ENCODE measurements at regions not wholly inside any gene's neighbourhood (a gene's known extent, or its start where the extent isn't known, plus 50 kb on each side); places are given as distances from the start of the nearest gene placed in this dataset.
"Not testable (repeated sequence)": the region's sequence is repeated elsewhere in the genome, so short reads cannot be mapped to it uniquely, and the experiment has no call there.

DNA sequence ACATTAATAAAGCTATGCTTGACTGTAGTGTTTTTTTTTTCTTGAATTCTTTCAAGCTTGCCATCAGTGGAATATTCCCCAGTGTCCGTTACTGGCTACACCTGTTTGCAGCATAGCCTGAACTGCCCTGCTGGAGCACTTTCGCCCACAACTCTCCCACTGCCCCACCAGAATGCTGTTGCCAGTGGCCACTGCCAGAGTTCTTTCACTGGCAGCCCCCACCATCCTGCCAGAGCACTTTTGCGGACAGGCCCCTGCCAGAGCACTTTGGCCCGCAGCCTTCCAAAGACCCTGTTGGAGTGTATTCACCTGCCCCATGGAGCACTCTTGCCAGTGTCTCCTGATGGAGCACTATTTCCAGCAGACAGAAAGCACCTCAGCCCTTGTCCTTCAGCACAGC lies 452.3 kb upstream of the GRID2 start:
- H3K36me3 Mint-ChIP-seq = no peaks in the 10 kb centered on the region
- no peaks in the 10 kb centered on the region for H3K4me1 Mint-ChIP-seq
- H3K27ac Mint-ChIP-seq = no peak overlapping the region
- DNase-seq (no peak), ATAC-seq (no peak)
- POLR2A ChIA-PET = no interaction called here
- no peaks in the 10 kb centered on the region for H3K27me3 Mint-ChIP-seq
- peaks cover 0 to 17% (median 6%) of the 10 kb centered on the region in 9 donors for H3K9me3 Mint-ChIP-seq
- H3K4me3 Mint-ChIP-seq = peak overlapping the region in 1 of 10 donors; percentile 4

GRCh38 chr4:91887926-91888325 lies 415.8 kb upstream of the GRID2 start:
- no peaks in the 10 kb centered on the region for H3K27me3 Mint-ChIP-seq
- POLR2A ChIA-PET = no interaction called here
- ATAC-seq (no peak), DNase-seq (no peak)
- no peak overlapping the region for H3K27ac Mint-ChIP-seq
- no peaks in the 10 kb centered on the region for H3K4me1 Mint-ChIP-seq
- no peak overlapping the region for H3K4me3 Mint-ChIP-seq
- H3K9me3 Mint-ChIP-seq = peaks cover under 1 to 15% (median 5%) of the 10 kb centered on the region in 9 donors
- H3K36me3 Mint-ChIP-seq = no peaks in the 10 kb centered on the region

- DNase-seq, ATAC-seq, H3K4me3 Mint-ChIP-seq, H3K27me3 Mint-ChIP-seq, POLR2A ChIA-PET, H3K4me1 Mint-ChIP-seq, H3K27ac Mint-ChIP-seq, H3K36me3 Mint-ChIP-seq: not testable (repeated sequence)
- H3K9me3 Mint-ChIP-seq = peaks cover 0 to 24% (median 7%) of the 10 kb centered on the region in 9 donors
Measured at GRCh38 chr4:91891217-91891616, 412.5 kb upstream of the GRID2 start.

GRCh38 chr4:91894006-91894405 lies 409.8 kb upstream of the GRID2 start:
- peaks cover 0 to 26% (median 5%) of the 10 kb centered on the region in 9 donors for H3K9me3 Mint-ChIP-seq
- no peak overlapping the region for H3K4me3 Mint-ChIP-seq
- ATAC-seq (no peak), DNase-seq (no peak)
- no peaks in the 10 kb centered on the region for H3K4me1 Mint-ChIP-seq
- H3K27me3 Mint-ChIP-seq = no peaks in the 10 kb centered on the region
- no peak overlapping the region for H3K27ac Mint-ChIP-seq
- POLR2A ChIA-PET = no interaction called here
- no peaks in the 10 kb centered on the region for H3K36me3 Mint-ChIP-seq

GRCh38 chr4:91904556-91904955 lies 399.2 kb upstream of the GRID2 start:
- Mint-ChIP-seq H3K4me1 (no peaks in the 10 kb centered on the region), H3K27ac (no peak overlapping the region), H3K36me3 (no peaks in the 10 kb centered on the region), H3K9me3 (peaks cover 0 to 19% (median 6%) of the 10 kb centered on the region in 9 donors), H3K27me3 (no peaks in the 10 kb centered on the region), H3K4me3 (no peak overlapping the region)
- POLR2A ChIA-PET = no interaction called here
- DNase-seq (no peak), ATAC-seq (no peak)

DNA sequence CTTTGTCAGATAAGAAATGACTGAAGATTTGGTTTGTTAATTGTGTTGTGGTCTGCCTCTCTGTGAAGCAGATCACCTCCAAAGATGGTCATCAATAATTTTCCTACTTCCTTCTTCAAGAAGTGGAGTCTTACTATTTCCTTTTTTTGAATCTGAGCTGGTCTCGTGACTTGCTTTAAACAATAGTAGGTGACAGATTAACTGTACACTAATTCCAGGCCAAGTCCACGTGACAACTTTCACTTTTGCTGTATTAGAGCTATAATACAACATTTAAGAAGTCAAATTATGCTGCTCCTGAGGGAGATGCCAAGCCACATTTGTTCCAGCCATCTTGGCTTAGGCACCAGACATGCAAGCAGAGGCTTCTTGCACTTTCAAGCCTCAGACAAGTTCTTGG lies 393.8 kb upstream of the GRID2 start:
- no peaks in the 10 kb centered on the region for H3K27me3 Mint-ChIP-seq
- H3K27ac Mint-ChIP-seq = no peak overlapping the region
- DNase-seq (no peak), ATAC-seq (no peak)
- no peak overlapping the region for H3K4me3 Mint-ChIP-seq
- peaks cover 3 to 14% (median 5%) of the 10 kb centered on the region in 9 donors for H3K9me3 Mint-ChIP-seq
- no peaks in the 10 kb centered on the region for H3K36me3 Mint-ChIP-seq
- H3K4me1 Mint-ChIP-seq = no peaks in the 10 kb centered on the region
- POLR2A ChIA-PET = no interaction called here

- DNase-seq = no peak
- Mint-ChIP-seq H3K4me3 (no peak overlapping the region), H3K36me3 (no peaks in the 10 kb centered on the region), H3K27me3 (no peaks in the 10 kb centered on the region), H3K4me1 (no peaks in the 10 kb centered on the region), H3K27ac (no peak overlapping the region), H3K9me3 (peaks cover 3 to 19% (median 9%) of the 10 kb centered on the region in 9 donors)
- no peak for ATAC-seq
- POLR2A ChIA-PET = no interaction called here
Measured at GRCh38 chr4:91914176-91914804, 389.5 kb upstream of the GRID2 start.

DNA sequence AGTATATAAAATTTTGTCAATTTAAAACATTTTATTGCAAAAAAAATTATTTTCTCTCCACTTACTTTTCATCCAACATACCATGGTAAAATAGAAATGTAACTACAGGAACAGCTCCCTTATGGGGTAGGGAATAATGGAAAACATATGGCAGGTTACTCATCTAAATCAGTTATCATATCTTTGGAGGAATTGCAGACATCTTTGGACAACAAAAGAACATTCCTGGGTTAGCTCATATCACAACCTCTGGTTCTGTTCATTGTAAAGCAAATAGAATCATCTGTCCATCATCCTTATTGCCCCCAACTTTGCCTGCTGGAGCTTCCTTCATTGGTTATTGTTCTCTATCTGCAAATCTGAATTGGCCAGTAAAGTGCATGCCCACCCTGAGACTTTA lies 387.5 kb upstream of the GRID2 start:
- H3K4me3 Mint-ChIP-seq = no peak overlapping the region
- H3K4me1 Mint-ChIP-seq = no peaks in the 10 kb centered on the region
- POLR2A ChIA-PET = no interaction called here
- H3K27ac Mint-ChIP-seq = no peak overlapping the region
- ATAC-seq (no peak), DNase-seq (no peak)
- no peaks in the 10 kb centered on the region for H3K36me3 Mint-ChIP-seq
- peaks cover 3 to 21% (median 12%) of the 10 kb centered on the region in 9 donors for H3K9me3 Mint-ChIP-seq
- no peaks in the 10 kb centered on the region for H3K27me3 Mint-ChIP-seq

DNA sequence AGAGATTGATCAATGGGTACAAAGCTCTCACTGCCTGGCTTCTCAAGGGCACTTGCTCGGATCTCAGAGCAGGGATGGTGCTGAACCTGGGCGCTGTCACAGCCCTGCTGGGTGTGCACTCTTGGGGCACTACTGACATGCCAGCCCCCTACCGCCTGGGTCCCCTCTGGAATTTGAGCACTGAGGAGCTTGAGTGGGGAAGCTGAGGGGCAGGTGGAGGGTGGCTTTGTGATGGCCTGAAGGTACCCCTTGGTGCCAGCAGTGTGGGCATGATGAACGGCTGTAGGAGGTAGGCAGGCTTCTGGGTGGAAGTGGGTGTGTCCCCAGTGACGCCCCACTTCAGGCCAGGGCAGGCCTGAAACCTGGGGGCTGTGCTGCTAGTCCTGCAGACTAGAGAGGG lies 379.1 kb upstream of the GRID2 start:
- POLR2A ChIA-PET = no interaction called here
- H3K9me3 Mint-ChIP-seq = peaks cover 3 to 26% (median 11%) of the 10 kb centered on the region in 9 donors

GRCh38 chr4:91935217-91935616 lies 368.5 kb upstream of the GRID2 start:
- ATAC-seq (no peak), DNase-seq (no peak)
- H3K4me1 Mint-ChIP-seq = no peaks in the 10 kb centered on the region
- no peak overlapping the region for H3K4me3 Mint-ChIP-seq
- H3K27me3 Mint-ChIP-seq = no peaks in the 10 kb centered on the region
- no peak overlapping the region for H3K27ac Mint-ChIP-seq
- POLR2A ChIA-PET = no interaction called here
- no peaks in the 10 kb centered on the region for H3K36me3 Mint-ChIP-seq
- H3K9me3 Mint-ChIP-seq = peaks cover 0 to 18% (median 4%) of the 10 kb centered on the region in 9 donors

More for the DNA sequence above, 379.1 kb upstream of the GRID2 start:
- Mint-ChIP-seq H3K27ac (no peak overlapping the region), H3K4me1 (no peaks in the 10 kb centered on the region), H3K27me3 (no peaks in the 10 kb centered on the region), H3K36me3 (no peaks in the 10 kb centered on the region), H3K4me3 (no peak overlapping the region)
- no peak for DNase-seq
- no peak for ATAC-seq

GRCh38 chr4:91936311-91936710 lies 367.5 kb upstream of the GRID2 start:
- ATAC-seq (no peak), DNase-seq (no peak)
- Mint-ChIP-seq H3K27me3 (no peaks in the 10 kb centered on the region), H3K9me3 (peaks cover 0 to 25% (median 4%) of the 10 kb centered on the region in 9 donors), H3K4me3 (no peak overlapping the region), H3K27ac (no peak overlapping the region), H3K4me1 (no peaks in the 10 kb centered on the region), H3K36me3 (no peaks in the 10 kb centered on the region)
- POLR2A ChIA-PET = no interaction called here

- ATAC-seq (no peak), DNase-seq (no peak)
- H3K4me1 Mint-ChIP-seq = no peaks in the 10 kb centered on the region
- H3K9me3 Mint-ChIP-seq = peaks cover 0 to 13% (median 6%) of the 10 kb centered on the region in 9 donors
- no peak overlapping the region for H3K27ac Mint-ChIP-seq
- H3K27me3 Mint-ChIP-seq = peaks cover 0 to 1% (median 0%) of the 10 kb centered on the region in 5 donors
- no peaks in the 10 kb centered on the region for H3K36me3 Mint-ChIP-seq
- POLR2A ChIA-PET = no interaction called here
- no peak overlapping the region for H3K4me3 Mint-ChIP-seq
Measured at GRCh38 chr4:91957963-91958362, 345.8 kb upstream of the GRID2 start.

DNA sequence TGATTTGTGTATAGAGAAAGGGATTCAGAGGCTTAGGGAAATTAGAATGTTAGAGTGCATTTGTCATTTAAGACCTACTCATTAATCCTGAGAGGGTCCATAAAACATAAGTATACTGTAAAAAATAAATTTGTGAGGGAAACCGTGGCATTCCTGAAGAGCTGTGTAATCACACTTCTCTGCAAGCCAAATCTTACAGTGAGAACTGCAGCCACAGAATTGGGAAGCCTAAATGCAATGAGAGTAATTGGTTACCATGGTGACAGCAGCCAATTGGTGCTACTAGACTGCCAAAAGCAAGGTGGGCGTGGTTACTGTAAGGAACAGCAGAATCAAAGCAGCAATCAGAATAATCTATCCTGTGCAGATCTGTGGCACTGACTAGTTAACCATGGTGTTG lies 345.2 kb upstream of the GRID2 start:
- POLR2A ChIA-PET = no interaction called here
- no peak for DNase-seq
- Mint-ChIP-seq H3K27me3 (peaks cover 0 to 1% (median 0%) of the 10 kb centered on the region in 5 donors), H3K4me1 (no peaks in the 10 kb centered on the region), H3K27ac (no peak overlapping the region), H3K9me3 (peaks cover 0 to 16% (median 6%) of the 10 kb centered on the region in 9 donors), H3K4me3 (no peak overlapping the region), H3K36me3 (no peaks in the 10 kb centered on the region)
- ATAC-seq = no peak

- no peaks in the 10 kb centered on the region for H3K27me3 Mint-ChIP-seq
- no peaks in the 10 kb centered on the region for H3K36me3 Mint-ChIP-seq
- ATAC-seq = no peak
- DNase-seq = no peak
- no peaks in the 10 kb centered on the region for H3K4me1 Mint-ChIP-seq
- peaks cover 0 to 12% (median 4%) of the 10 kb centered on the region in 9 donors for H3K9me3 Mint-ChIP-seq
- H3K4me3 Mint-ChIP-seq = no peak overlapping the region
- POLR2A ChIA-PET = no interaction called here
- H3K27ac Mint-ChIP-seq = no peak overlapping the region
Measured at GRCh38 chr4:91961504-91961903, 342.3 kb upstream of the GRID2 start.
